Right lobe of liver (tissue), 4 donors: ENCODE measurements at regions not wholly inside any gene's neighbourhood (a gene's known extent, or its start where the extent isn't known, plus 50 kb on each side); places are given as distances from the start of the nearest gene placed in this dataset.

Experiments used
- CTCF ChIP-seq, 4 donors: fragments of 200-600 bp in 3 of 4; fragments of 450-650 bp in 1 of 4; IDR thresholded peaks; one replicate each; pipeline versions ENCODE4 v1.5.1 to v1.8.0; 2016 to 2022; ENCODE audit warnings: antibody characterized with exemption in 4 of 4, mild to moderate bottlenecking in 2 of 4
- POLR2A ChIP-seq: fragments of 450-650 bp; IDR thresholded peaks from one replicate; pipeline ENCODE4 v1.6.1; 2017; ENCODE audit warnings: antibody characterized with exemption, mild to moderate bottlenecking
- donor health status: DM: no; HTN: no; CAD: no.
- donor health status: DM: no; HTN: no; CAD: no.
- donor health status: DM: no; HTN: yes; CAD: no.

GRCh38 chr3:94472511-94472910, 409.6 kb downstream of the NSUN3 start:
- TF ChIP-seq POLR2A (no peak), CTCF (IDR thresholded peaks at IDR 0.05) (no peak)
